Right lobe of liver (tissue), 4 donors: ENCODE measurements at regions not wholly inside any gene's neighbourhood (a gene's known extent, or its start where the extent isn't known, plus 50 kb on each side); places are given as distances from the start of the nearest gene placed in this dataset.

Source experiments
- POLR2A ChIP-seq: fragments of 450-650 bp; IDR thresholded peaks from one replicate; pipeline ENCODE4 v1.6.1; 2017; ENCODE audit warnings: antibody characterized with exemption, mild to moderate bottlenecking
- TF ChIP-seq, protein P1 (sequence below), 4 donors: fragments of 200-600 bp in 3 of 4; fragments of 450-650 bp in 1 of 4; IDR thresholded peaks; one replicate each; pipeline versions ENCODE4 v1.5.1 to v1.8.0; 2016 to 2022; ENCODE audit warnings: antibody characterized with exemption in 4 of 4, mild to moderate bottlenecking in 2 of 4
- donor health status: DM: no; HTN: no; CAD: no.
- donor health status: DM: no; HTN: no; CAD: no.
- donor health status: DM: no; HTN: yes; CAD: no.

GRCh38 chr3:59167756-59168155 is 117.9 kb upstream of the CFAP20DC start:
- TF ChIP-seq, protein P1, sequence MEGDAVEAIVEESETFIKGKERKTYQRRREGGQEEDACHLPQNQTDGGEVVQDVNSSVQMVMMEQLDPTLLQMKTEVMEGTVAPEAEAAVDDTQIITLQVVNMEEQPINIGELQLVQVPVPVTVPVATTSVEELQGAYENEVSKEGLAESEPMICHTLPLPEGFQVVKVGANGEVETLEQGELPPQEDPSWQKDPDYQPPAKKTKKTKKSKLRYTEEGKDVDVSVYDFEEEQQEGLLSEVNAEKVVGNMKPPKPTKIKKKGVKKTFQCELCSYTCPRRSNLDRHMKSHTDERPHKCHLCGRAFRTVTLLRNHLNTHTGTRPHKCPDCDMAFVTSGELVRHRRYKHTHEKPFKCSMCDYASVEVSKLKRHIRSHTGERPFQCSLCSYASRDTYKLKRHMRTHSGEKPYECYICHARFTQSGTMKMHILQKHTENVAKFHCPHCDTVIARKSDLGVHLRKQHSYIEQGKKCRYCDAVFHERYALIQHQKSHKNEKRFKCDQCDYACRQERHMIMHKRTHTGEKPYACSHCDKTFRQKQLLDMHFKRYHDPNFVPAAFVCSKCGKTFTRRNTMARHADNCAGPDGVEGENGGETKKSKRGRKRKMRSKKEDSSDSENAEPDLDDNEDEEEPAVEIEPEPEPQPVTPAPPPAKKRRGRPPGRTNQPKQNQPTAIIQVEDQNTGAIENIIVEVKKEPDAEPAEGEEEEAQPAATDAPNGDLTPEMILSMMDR (IDR thresholded peaks at IDR 0.05), result no peak
- TF ChIP-seq POLR2A, result no peak
